GM12892 (cell line): ENCODE measurements at regions not wholly inside any gene's neighbourhood (a gene's known extent, or its start where the extent isn't known, plus 50 kb on each side); places are given as distances from the start of the nearest gene placed in this dataset.

Experiments used
- POLR2A ChIP-seq: IDR thresholded peaks from 2 replicates; pipeline ENCODE4 v1.6.1; 2011; ENCODE audit warnings: low read depth, low read length, control low read depth
- POLR2AphosphoS5 ChIP-seq: IDR thresholded peaks from 2 replicates; pipeline ENCODE4 v1.6.1; 2011; ENCODE audit warnings: low read depth, low read length, control low read depth
- TAF1 ChIP-seq: IDR thresholded peaks from 2 replicates; pipeline ENCODE4 v1.6.1; 2011; ENCODE audit warnings: low read depth, mild to moderate bottlenecking, control low read depth, low read length, borderline replicate concordance

GRCh38 chr7:53229202-53229601 is 193.8 kb downstream of the POM121L12 start:
- TF ChIP-seq POLR2AphosphoS5 (no peak), POLR2A (no peak), TAF1 (no peak)
